Transverse colon (tissue), 4 donors: ENCODE measurements at regions not wholly inside any gene's neighbourhood (a gene's known extent, or its start where the extent isn't known, plus 50 kb on each side); places are given as distances from the start of the nearest gene placed in this dataset.

ENCODE experiments used
- DNase-seq: peaks from one replicate; pipeline ENCODE4 v3.0.0-alpha.2; 2019
- H3K27ac ChIP-seq, 4 donors: fragments of 200-600 bp; sonication (generic); 2 replicates each; pipeline ENCODE4 v1.5.1; 2016 to 2018; ENCODE audit warnings: inconsistent platforms in 4 of 4
- H3K27me3 ChIP-seq: fragments of 200-600 bp; sonication (generic); 2 replicates; pipeline ENCODE4 v1.5.1; 2017; ENCODE audit warnings: inconsistent platforms
- H3K36me3 ChIP-seq, 4 donors: fragments of 200-600 bp; sonication (generic); 2 replicates each; pipeline ENCODE4 v1.5.1; 2017 to 2019; ENCODE audit warnings: inconsistent platforms in 4 of 4
- H3K4me1 ChIP-seq, 4 donors: fragments of 200-600 bp; sonication (generic); 2 replicates each; pipeline ENCODE4 v1.5.1; 2017 to 2020; ENCODE audit warnings: inconsistent platforms in 4 of 4
- H3K4me3 ChIP-seq, 4 donors: fragments of 200-600 bp; sonication (generic); 1 replicate in 1 of 4; 2 replicates in 3 of 4; pipeline versions ENCODE4 v1.5.1 to v1.6.1; 2017 to 2019; ENCODE audit warnings: inconsistent platforms in 4 of 4
- H3K9me3 ChIP-seq, 2 donors: fragments of 200-600 bp; sonication (generic); 2 replicates each; pipeline ENCODE4 v1.5.1; 2017 to 2019; ENCODE audit warnings: inconsistent platforms in 2 of 2
- EP300 ChIP-seq: sonication (generic); formaldehyde crosslinking; IDR thresholded peaks from one replicate; pipeline ENCODE4 v1.6.1; 2017; ENCODE audit warnings: antibody characterized with exemption, low read depth
- POLR2A ChIP-seq: fragments of 450-650 bp; IDR thresholded peaks from one replicate; pipeline ENCODE4 v1.6.1; 2016; ENCODE audit warnings: antibody characterized with exemption, mild to moderate bottlenecking, moderate library complexity
- POLR2AphosphoS5 ChIP-seq, 3 donors: sonication (generic); formaldehyde crosslinking; IDR thresholded peaks; one replicate each; pipeline ENCODE4 v1.6.1; 2016; ENCODE audit warnings: antibody characterized with exemption in 3 of 3
- WGBS, 2 donors: methylation state at CpG; one replicate each; pipeline ENCODE4 v1.1.5; 2018; ENCODE audit warnings: low coverage in 1 of 2; 5-methylcytosine and 5-hydroxymethylcytosine counted together
- in situ Hi-C, 4 donors: fragments of 200-750 bp; cut with MboI; loops; one replicate each; pipeline versions ENCODE4 v1.15.0 to v1.15.1; 2017; ENCODE audit warnings: low sequenced_read_pairs in 3 of 4, low pct_ligation_motif_present in 1 of 4, low pct_unique_long_range_greater_than_20kb in 1 of 4
- intact Hi-C: fragments of 100-400 bp; cut with DNase I; formaldehyde crosslinking; loops from one replicate; pipeline ENCODE4 v1.15.1; 2023; ENCODE audit warnings: low total_unique reads
- TF ChIP-seq, protein P1 (sequence below), 5 experiments: fragments of 200-600 bp in 3 of 5; fragments of 450-650 bp in 2 of 5; sonication (generic) in 3 of 5; IDR thresholded peaks; 1 replicate in 2 of 5; 2 replicates in 3 of 5; pipeline ENCODE4 v1.5.1; 2016 to 2017; ENCODE audit warnings: antibody characterized with exemption in 5 of 5, inconsistent platforms in 3 of 5, mild to moderate bottlenecking in 2 of 5, moderate library complexity in 1 of 5

DNA sequence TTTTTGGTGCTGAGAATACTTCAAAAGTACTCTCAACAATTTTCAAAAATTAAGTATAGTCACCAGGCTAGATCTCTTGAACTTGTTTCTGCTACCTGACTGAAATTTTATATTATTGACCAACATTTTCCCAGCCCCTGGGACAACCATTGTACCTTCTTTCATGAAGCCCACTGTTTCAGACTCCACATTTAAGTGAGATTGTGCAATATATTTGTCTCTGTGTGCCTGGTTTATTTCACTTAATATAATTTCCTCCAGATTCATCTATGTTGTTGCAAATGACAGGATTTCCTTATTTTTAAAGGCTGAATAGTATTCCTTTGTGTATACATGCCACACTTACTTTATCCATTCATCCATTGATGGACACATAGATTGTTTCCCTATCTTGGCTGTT, 354.2 kb upstream of the VRK2 start:
- peaks cover 6 to 9% of the 10 kb centered on the region in 2 donors for H3K9me3 ChIP-seq
- no peaks in the 10 kb centered on the region for H3K27me3 ChIP-seq
- no peak for TF ChIP-seq POLR2A
- TF ChIP-seq EP300: no peak
- TF ChIP-seq POLR2AphosphoS5 (IDR thresholded peaks at IDR 0.05): no peak
- TF ChIP-seq, protein P1, sequence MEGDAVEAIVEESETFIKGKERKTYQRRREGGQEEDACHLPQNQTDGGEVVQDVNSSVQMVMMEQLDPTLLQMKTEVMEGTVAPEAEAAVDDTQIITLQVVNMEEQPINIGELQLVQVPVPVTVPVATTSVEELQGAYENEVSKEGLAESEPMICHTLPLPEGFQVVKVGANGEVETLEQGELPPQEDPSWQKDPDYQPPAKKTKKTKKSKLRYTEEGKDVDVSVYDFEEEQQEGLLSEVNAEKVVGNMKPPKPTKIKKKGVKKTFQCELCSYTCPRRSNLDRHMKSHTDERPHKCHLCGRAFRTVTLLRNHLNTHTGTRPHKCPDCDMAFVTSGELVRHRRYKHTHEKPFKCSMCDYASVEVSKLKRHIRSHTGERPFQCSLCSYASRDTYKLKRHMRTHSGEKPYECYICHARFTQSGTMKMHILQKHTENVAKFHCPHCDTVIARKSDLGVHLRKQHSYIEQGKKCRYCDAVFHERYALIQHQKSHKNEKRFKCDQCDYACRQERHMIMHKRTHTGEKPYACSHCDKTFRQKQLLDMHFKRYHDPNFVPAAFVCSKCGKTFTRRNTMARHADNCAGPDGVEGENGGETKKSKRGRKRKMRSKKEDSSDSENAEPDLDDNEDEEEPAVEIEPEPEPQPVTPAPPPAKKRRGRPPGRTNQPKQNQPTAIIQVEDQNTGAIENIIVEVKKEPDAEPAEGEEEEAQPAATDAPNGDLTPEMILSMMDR (IDR thresholded peaks at IDR 0.05): no peak
- in situ Hi-C loops: no loop called here
- intact Hi-C loops: no loop called here
- no peak for DNase-seq
- no peaks in the 10 kb centered on the region for H3K36me3 ChIP-seq
- no peaks in the 10 kb centered on the region for H3K4me1 ChIP-seq
- no peak overlapping the region for H3K4me3 ChIP-seq
- no peak overlapping the region for H3K27ac ChIP-seq

DNA sequence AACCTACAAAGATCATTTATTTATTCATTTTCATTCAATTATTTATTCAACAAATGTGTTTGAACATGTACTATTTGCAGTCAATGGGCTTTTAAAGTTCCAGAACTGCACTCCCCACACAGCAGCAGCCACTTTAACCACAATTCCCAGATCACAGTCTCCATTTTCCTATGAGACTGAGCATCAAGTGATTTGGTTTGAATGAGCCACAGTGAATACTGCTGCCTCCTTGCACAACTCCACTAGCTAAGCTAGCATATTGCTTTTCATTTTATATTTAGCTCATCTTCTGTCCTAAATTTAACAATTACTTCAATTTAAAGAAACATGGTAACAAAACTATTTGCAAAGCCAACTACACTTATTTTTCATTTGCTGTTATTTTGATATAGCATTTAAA, 353.4 kb upstream of the VRK2 start:
- in situ Hi-C loops: no loop called here

DNA sequence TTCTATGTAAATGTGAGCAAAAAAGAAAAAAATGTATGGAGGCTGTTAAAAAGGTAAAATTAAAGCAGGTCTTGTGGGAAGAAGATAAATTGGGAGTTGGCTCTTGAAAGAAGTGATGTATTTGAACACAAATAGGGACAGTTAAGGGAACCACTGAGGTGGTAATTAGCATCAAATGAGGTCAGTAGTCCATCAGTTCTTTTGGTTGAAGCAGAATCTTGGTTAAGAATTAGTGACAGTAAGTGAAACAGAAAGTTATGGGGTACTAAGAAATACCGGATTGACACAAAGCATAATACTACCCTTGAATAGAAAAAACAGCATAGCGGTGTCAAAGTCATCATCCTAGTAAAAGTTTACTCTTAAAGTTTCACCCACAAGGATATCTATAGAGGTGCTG, 352.6 kb upstream of the VRK2 start:
- Histone ChIP-seq H3K27me3 (no peaks in the 10 kb centered on the region), H3K27ac (no peak overlapping the region), H3K4me1 (no peaks in the 10 kb centered on the region), H3K36me3 (no peaks in the 10 kb centered on the region), H3K4me3 (no peak overlapping the region), H3K9me3 (peaks cover 6 to 9% of the 10 kb centered on the region in 2 donors)
- TF ChIP-seq EP300 (no peak), POLR2AphosphoS5 (IDR thresholded peaks at IDR 0.05) (no peak), POLR2A (no peak)
- TF ChIP-seq, protein P1 (IDR thresholded peaks at IDR 0.05): no peak
- WGBS, 2 donors: 64 to 79% methylated on average over 2 of the region's 2 CpGs
- in situ Hi-C loops (no loop called here), intact Hi-C loops (no loop called here)
- DNase-seq: no peak

More for the DNA sequence above, 353.4 kb upstream of the VRK2 start:
- intact Hi-C loops: no loop called here
- no peaks in the 10 kb centered on the region for H3K36me3 ChIP-seq
- H3K27ac ChIP-seq: no peak overlapping the region
- no peaks in the 10 kb centered on the region for H3K4me1 ChIP-seq
- DNase-seq: no peak
- H3K9me3 ChIP-seq: peaks cover 6 to 9% of the 10 kb centered on the region in 2 donors
- H3K4me3 ChIP-seq: no peak overlapping the region
- no peaks in the 10 kb centered on the region for H3K27me3 ChIP-seq
- TF ChIP-seq, protein P1 (IDR thresholded peaks at IDR 0.05): no peak
- TF ChIP-seq POLR2AphosphoS5 (IDR thresholded peaks at IDR 0.05) (no peak), POLR2A (no peak), EP300 (no peak)

DNA sequence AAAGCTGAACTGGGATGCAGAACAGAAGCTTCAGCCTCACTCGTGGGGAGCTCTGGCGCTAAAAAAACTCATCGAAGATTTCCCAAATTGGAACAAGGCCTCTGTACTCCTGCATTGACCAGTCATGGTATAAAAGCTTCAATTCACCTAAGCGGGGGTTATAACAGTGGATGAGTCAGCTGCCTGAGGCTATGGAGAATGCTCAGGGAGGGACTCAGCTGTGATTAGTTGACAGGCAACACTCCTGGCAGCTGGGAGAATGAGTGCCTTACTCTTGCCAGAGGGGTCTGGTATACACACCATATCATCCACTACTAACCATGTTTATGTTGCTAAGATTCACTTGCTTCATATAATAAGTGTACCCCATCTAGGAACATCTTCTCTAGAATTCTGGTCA, 350.6 kb upstream of the VRK2 start:
- no peak for TF ChIP-seq EP300
- no peak for TF ChIP-seq POLR2AphosphoS5 (IDR thresholded peaks at IDR 0.05)
- TF ChIP-seq, protein P1 (IDR thresholded peaks at IDR 0.05): no peak
- no peak for TF ChIP-seq POLR2A
- no peaks in the 10 kb centered on the region for H3K9me3 ChIP-seq
- H3K27me3 ChIP-seq: no peaks in the 10 kb centered on the region
- H3K36me3 ChIP-seq: no peaks in the 10 kb centered on the region
- intact Hi-C loops (no loop called here), in situ Hi-C loops (no loop called here)
- H3K4me3 ChIP-seq: no peak overlapping the region
- no peaks in the 10 kb centered on the region for H3K4me1 ChIP-seq
- no peak for DNase-seq
- H3K27ac ChIP-seq: no peak overlapping the region
- 82 to 84% methylated on average over 3 to 4 of the region's 4 CpGs for WGBS, 2 donors
